NT2/D1 (cell line): ENCODE measurements at regions not wholly inside any gene's neighbourhood (a gene's known extent, or its start where the extent isn't known, plus 50 kb on each side); places are given as distances from the start of the nearest gene placed in this dataset.
"Not testable (repeated sequence)": the region's sequence is repeated elsewhere in the genome, so short reads cannot be mapped to it uniquely, and the experiment has no call there.

ENCODE experiments used
- SUZ12 ChIP-seq: IDR thresholded peaks from 2 replicates; pipeline ENCODE4 v1.6.1; 2011; ENCODE audit not compliant: insufficient read length, insufficient read depth; ENCODE audit errors: extremely low read depth
- YY1 ChIP-seq: IDR thresholded peaks from 2 replicates; pipeline ENCODE4 v1.6.1; 2011; ENCODE audit not compliant: insufficient read length, insufficient read depth
- ZNF274 ChIP-seq: IDR thresholded peaks from 2 replicates; pipeline ENCODE4 v1.6.1; 2011; ENCODE audit warnings: mild to moderate bottlenecking, low read depth, low read length

GRCh38 chr18:35848321-35848720 lies 124.2 kb upstream of the RMP24 start:
- not testable (repeated sequence) for TF ChIP-seq YY1, ZNF274, SUZ12
